C4-2B (cell line): ENCODE measurements at regions not wholly inside any gene's neighbourhood (a gene's known extent, or its start where the extent isn't known, plus 50 kb on each side); places are given as distances from the start of the nearest gene placed in this dataset.

Experiments
- H3K27ac ChIP-seq: fragments of 450-650 bp; 2 replicates; pipeline ENCODE4 v1.5.1; 2017
- ZFX ChIP-seq: fragments of 450-650 bp; IDR thresholded peaks from 2 replicates; pipeline ENCODE4 v1.6.1; 2017
- TF ChIP-seq, protein P1 (sequence below): fragments of 450-650 bp; conservative IDR thresholded peaks from 2 replicates; pipeline ENCODE4 v1.5.1; 2017; ENCODE audit warnings: mild to moderate bottlenecking

DNA sequence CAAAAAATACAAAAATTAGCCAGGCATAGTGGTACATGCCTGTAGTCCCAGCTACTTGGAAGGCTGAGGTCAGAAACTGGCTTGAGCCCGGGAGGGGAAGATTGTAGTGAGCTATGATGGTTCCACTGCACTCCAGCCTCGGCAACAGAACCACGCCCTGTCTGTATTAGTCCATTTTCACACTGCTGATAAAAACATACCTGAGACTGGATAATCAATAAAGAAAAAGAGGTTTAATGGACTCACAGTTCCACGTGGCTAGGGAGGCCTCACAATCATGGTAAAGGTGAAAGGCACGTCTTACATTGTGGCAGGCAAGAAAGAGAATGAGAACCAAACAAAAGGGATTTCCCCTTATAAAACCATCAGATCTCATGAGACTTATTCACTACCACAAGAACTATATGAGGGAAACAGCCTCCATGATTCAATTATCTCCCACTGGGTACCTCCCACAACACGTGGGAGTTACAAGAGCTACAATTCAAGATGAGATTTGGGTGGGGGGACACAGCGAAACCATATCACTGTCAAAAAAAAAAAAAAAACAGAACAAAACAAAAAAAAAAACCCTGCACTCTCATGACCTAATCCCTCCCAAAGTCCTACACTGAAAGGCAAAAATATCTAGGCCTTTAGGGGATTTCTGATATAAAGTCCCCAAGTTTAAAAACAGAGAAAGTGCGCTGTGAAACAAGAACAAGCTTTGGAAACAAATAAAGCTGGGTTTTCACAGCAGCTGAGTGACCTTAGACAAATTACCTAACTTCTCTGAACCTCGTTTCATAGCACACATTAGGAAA lies 224.7 kb downstream of the IGSF11 start:
- no peak overlapping the region for H3K27ac ChIP-seq
- TF ChIP-seq ZFX: no peak

DNA sequence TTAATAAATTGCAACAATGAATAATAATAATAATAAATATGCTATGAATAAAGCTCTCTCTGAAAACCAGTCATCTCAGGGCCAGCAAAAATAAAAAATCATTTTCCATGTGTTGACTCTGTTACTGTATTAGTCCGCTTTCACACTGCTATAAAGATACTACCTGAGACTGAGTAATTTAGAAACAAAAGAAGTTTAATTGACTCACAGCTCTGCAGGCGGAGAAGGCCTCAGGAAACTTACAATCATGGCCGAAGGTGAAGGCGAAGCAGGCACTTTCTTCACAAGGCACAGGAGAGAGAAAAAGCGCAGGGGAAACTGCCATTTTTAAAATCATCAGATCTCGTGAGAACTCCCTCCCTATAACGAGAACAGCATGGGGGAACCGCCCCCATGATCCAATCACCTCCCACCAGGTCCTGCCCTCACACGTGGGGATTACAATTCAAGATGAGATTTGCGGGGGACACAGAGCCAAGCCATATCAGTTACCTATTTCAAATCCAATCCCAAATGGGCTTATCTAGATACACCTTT lies 224.1 kb downstream of the IGSF11 start:
- TF ChIP-seq, protein P1, sequence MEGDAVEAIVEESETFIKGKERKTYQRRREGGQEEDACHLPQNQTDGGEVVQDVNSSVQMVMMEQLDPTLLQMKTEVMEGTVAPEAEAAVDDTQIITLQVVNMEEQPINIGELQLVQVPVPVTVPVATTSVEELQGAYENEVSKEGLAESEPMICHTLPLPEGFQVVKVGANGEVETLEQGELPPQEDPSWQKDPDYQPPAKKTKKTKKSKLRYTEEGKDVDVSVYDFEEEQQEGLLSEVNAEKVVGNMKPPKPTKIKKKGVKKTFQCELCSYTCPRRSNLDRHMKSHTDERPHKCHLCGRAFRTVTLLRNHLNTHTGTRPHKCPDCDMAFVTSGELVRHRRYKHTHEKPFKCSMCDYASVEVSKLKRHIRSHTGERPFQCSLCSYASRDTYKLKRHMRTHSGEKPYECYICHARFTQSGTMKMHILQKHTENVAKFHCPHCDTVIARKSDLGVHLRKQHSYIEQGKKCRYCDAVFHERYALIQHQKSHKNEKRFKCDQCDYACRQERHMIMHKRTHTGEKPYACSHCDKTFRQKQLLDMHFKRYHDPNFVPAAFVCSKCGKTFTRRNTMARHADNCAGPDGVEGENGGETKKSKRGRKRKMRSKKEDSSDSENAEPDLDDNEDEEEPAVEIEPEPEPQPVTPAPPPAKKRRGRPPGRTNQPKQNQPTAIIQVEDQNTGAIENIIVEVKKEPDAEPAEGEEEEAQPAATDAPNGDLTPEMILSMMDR: no peak
- no peak for TF ChIP-seq ZFX
- H3K27ac ChIP-seq: no peak overlapping the region

DNA sequence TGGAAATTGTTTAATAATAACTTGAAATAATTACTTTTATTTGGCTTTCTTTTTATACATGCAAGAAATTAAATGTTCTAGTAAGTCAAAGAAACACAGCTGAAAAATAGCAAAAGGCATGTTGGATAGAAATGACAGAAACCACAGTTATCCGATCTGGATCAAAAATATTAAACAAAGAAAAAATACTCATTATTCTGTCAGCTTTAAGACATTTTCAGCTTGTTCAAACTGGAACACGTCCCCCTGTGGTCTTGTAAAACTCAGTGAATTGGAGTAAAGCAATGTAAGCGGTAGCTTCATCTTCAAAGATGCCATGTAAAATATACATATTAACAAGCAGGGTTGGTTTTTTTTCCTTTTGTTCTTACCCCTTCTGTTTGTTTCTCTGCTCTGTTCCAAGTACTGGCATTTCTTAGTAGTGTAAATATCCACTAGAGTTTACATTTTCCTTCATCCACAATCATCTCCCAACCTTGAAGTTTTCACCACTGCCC lies 223.4 kb downstream of the IGSF11 start:
- no peak overlapping the region for H3K27ac ChIP-seq
- TF ChIP-seq, protein P1: no peak
- no peak for TF ChIP-seq ZFX

GRCh38 chr3:118813472-118813871 lies 221.2 kb downstream of the IGSF11 start:
- TF ChIP-seq, protein P1: no peak
- TF ChIP-seq ZFX: no peak
- H3K27ac ChIP-seq: no peak overlapping the region

DNA sequence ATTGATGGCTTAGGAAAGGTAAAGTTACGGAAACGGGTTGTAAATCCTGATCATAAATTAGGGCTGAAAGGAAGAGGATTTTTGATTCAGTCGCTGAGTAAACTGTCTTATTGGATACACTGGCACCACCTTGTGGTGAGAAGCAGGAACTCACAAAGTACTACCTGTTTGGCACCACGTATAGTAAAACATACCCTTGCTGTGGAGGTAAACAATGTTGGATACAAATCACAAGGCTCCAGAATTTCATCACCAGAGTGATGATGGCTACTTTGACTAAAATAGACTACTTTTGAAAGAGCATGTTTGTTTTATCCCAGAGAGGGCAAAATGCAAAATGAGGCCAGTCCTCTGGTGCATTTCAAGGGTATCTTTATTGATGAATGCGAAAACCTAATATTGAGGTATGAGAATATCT lies 216.9 kb downstream of the IGSF11 start:
- TF ChIP-seq ZFX: no peak
- TF ChIP-seq, protein P1: peak; percentile 89
- no peak overlapping the region for H3K27ac ChIP-seq

GRCh38 chr3:118818386-118818785 lies 216.3 kb downstream of the IGSF11 start:
- TF ChIP-seq, protein P1: no peak
- TF ChIP-seq ZFX: no peak
- no peak overlapping the region for H3K27ac ChIP-seq

GRCh38 chr3:118823626-118824025 lies 211.0 kb downstream of the IGSF11 start:
- H3K27ac ChIP-seq: no peak overlapping the region
- TF ChIP-seq, protein P1: no peak
- no peak for TF ChIP-seq ZFX

DNA sequence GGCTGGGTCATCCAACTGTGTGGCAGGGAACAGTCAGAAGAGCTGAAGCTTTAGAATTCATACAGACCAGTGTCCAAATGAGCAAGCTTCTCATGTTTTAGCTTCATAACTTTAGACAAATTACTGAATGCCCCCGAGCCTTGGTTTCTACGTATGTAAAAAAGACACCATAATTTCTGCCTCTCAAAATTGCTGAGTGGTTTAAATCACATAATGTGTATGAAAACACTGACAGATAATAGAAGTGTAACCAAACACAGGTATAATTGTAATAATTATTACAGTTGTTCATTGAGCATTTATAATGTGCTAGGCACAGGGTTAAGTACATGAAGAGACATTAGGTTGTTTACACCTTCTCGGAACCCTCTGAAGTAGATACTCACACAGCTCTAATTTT lies 207.2 kb downstream of the IGSF11 start:
- TF ChIP-seq ZFX: no peak
- TF ChIP-seq, protein P1: no peak

More for the DNA sequence above, 207.2 kb downstream of the IGSF11 start:
- H3K27ac ChIP-seq: no peak overlapping the region
